PFSK-1 (cell line): ENCODE measurements at regions not wholly inside any gene's neighbourhood (a gene's known extent, or its start where the extent isn't known, plus 50 kb on each side); places are given as distances from the start of the nearest gene placed in this dataset.

ENCODE experiments used
- FOXP2 ChIP-seq: optimal IDR thresholded peaks from 2 replicates; pipeline ENCODE3; 2011; ENCODE audit warnings: borderline replicate concordance, control low read depth, inconsistent platforms; ENCODE audit not compliant: insufficient read depth; ENCODE audit errors: extremely low read length, extremely low read depth
- POLR2AphosphoS5 ChIP-seq: IDR thresholded peaks from 2 replicates; pipeline ENCODE4 v1.6.1; 2012; ENCODE audit warnings: low read depth, mild to moderate bottlenecking, control low read depth, low read length, moderate library complexity
- REST ChIP-seq, 2 experiments: IDR thresholded peaks; 2 replicates each; pipeline versions ENCODE4 v1.6.1 to v1.8.0; 2011 to 2012; ENCODE audit warnings: low read depth in 2 of 2, low read length in 2 of 2, control low read depth in 1 of 2, inconsistent platforms in 1 of 2, mild to moderate bottlenecking in 1 of 2, moderate library complexity in 1 of 2; ENCODE audit not compliant: insufficient read depth in 1 of 2
- SIN3A ChIP-seq: IDR thresholded peaks from 2 replicates; pipeline ENCODE4 v1.6.1; 2012; ENCODE audit warnings: mild to moderate bottlenecking, low read length, moderate library complexity, borderline replicate concordance; ENCODE audit not compliant: insufficient read depth
- TAF1 ChIP-seq: IDR thresholded peaks from 2 replicates; pipeline ENCODE4 v1.6.1; 2012; ENCODE audit warnings: low read length, control low read depth, borderline replicate concordance; ENCODE audit not compliant: insufficient read depth

DNA sequence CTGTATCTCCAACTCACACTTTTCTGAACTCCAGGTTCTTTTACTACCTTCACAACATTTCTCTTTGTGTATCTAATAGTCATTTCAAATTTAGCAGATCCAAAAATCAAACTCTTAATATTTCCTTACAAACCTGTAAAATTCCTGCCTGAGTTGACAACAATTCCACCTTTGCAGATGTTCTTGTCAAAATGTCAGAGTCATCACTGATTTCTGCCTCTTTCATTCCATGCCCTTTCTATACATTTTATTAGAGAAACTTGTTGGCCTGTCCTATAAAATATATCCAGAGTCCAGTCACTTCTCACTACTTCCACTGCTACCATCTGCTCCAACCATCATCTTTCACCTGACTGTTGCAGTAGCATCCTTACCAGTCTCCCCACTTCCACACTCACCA, 119.7 kb downstream of the CAPZA3 start:
- TF ChIP-seq POLR2AphosphoS5 = no peak
- TF ChIP-seq REST (IDR thresholded peaks at IDR 0.05; ENCODE audit: insufficient read depth in 1 of 2, low read depth in 2 of 2, low read length in 2 of 2) = no peak
- no peak for TF ChIP-seq SIN3A
- no peak for TF ChIP-seq FOXP2
- TF ChIP-seq TAF1 = no peak

GRCh38 chr12:18859400-18859799, 121.5 kb downstream of the CAPZA3 start:
- TF ChIP-seq SIN3A = no peak
- TF ChIP-seq POLR2AphosphoS5 = no peak
- no peak for TF ChIP-seq TAF1
- TF ChIP-seq FOXP2 = no peak
- no peak for TF ChIP-seq REST (IDR thresholded peaks at IDR 0.05; ENCODE audit: insufficient read depth in 1 of 2, low read depth in 2 of 2, low read length in 2 of 2)

DNA sequence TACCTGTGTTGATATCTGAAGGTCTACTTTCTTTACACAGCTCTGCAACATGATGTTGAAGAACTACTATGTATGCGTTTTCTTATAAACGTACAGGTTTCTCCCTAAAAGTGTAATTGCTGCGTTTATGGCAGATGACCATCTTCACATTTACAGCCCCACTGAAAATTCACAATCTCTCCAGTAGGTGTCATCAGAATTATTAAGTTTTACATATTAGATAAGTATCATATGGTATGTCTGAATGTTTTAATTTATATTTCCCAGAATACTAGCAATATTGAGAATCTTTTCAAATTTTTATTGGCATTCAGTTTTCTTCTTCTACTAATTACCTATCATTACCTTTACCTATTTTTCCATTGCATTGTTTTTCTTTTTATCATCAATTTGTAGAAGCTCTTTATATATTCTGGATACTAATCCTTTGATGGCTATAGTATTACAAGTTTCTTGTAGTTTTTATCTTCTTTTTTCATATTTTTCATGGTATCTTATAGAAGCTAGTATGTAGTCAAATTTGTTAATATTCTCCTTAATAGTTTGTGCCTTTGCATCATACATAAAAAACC, 123.5 kb downstream of the CAPZA3 start:
- TF ChIP-seq REST (IDR thresholded peaks at IDR 0.05; ENCODE audit: insufficient read depth in 1 of 2, low read depth in 2 of 2, low read length in 2 of 2) = no peak

DNA sequence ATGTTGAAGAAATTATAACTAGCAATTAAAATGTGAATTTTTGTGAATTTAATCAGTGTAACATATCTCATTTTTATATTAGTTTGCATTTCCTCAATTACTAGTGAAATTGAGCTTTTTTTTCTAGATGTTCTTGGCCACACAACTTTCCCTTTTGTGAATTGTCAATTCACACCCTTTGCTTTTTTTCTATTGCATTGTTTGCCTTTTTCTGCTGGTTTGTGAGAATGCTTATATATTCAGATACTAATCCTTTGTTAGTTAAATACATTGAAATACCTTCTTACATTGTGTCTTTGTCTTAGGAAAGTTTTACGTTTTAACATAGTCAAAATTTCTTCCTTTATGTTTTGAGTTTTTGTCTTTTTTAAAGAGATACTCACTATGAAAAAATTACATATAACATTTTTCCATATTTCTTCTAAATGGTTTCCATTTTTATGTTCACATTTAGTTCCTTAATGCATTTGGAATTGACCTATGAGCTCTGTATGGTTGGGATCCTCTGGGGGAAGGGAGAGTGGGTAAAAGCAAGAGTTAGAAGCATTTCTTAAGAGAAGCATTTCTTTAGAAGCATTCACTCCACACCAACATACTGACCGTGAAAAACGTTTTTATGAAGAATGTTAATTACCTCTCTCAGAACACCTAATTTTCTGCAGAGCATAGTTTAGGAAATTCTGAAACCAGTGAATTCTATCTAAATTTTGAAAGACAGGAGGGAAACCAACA, 126.0 kb downstream of the CAPZA3 start:
- TF ChIP-seq TAF1 = no peak
- TF ChIP-seq SIN3A = no peak
- TF ChIP-seq POLR2AphosphoS5 = no peak
- no peak for TF ChIP-seq FOXP2
- TF ChIP-seq REST (IDR thresholded peaks at IDR 0.05; ENCODE audit: insufficient read depth in 1 of 2, low read depth in 2 of 2, low read length in 2 of 2) = no peak
